ENCODE measurements at regions not wholly inside any gene's neighbourhood (a gene's known extent, or its start where the extent isn't known, plus 50 kb on each side); places are given as distances from the start of the nearest gene placed in this dataset.

DNA sequence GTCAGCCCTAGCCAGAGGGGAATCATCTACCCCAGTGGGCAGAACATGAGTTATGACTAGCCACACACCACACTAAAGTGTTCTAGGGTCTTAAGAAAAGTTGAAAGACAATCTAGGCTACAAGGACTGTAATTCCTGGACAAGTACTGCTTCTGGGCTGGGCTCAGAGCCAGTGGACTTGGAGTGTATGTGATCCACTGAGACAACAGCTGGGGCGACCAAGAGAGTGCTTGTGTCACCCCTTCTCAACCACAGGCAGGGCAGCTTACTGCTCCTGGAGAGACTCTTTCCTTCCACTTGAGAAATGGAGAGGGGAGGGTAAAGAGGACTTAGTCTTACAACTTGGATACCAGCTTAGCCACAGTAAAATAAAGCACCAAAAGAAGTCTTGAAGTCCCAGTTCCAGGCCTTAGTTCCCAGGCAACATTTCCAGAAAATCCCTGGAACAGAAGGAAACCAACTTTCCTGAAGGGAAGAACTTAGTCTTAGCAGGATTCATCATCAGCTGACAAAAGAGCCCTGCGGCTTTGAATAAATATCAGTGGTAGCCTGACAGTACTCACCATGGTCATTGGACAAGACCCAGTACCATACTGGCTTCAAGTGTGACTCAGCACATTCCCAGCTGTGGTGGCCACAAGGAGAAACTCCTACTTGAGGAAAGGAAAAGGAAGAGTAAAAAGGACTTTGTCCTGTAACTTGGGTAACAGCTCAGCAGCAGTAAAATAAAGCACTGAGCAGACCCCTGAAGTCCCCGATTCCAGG lies 355.1 kb upstream of the ADGRB3 start:
- DNase-seq (ENCODE audit: insufficient read length, low spot score) = no peak

DNA sequence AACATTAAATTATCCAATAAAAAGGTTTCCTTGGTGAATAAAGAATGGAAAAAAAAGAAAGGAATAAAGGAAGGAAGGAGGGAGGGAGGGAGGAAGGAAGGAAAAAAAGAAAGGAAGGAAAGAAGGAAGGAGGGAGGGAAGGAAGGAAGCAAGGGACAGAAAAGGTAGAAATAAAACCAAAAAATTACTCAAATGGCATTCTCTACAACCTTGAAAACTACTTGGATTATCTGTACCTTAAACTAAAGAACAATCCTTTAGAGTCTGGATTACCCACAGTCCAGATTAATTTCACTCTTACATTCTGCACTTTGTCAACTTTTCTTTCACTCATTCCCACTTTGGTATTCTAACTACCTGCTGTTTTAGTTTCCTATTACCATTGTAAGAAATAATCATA lies 361.8 kb upstream of the ADGRB3 start:
- TF ChIP-seq PAX5 (IDR thresholded peaks at IDR 0.05; ENCODE audit: insufficient read depth, low read length, severe bottlenecking) = no peak
- no peak for TF ChIP-seq SPI1 (IDR thresholded peaks at IDR 0.05; ENCODE audit: low read depth, low read length)
- TF ChIP-seq POLR2AphosphoS5 (IDR thresholded peaks at IDR 0.05; ENCODE audit: low read depth, low read length) = no peak
- no peak for TF ChIP-seq POLR2A (IDR thresholded peaks at IDR 0.05; ENCODE audit: low read depth, low read length)
- no peak for TF ChIP-seq TAF1 (IDR thresholded peaks at IDR 0.05; ENCODE audit: low read depth, low read length)
- no peak for TF ChIP-seq POU2F2 (IDR thresholded peaks at IDR 0.05; ENCODE audit: low read depth, low read length)
- DNase-seq (ENCODE audit: insufficient read length, low spot score) = no peak
- no peak for FAIRE-seq

More for the DNA sequence above, 355.1 kb upstream of the ADGRB3 start:
- TF ChIP-seq POLR2A (IDR thresholded peaks at IDR 0.05; ENCODE audit: low read depth, low read length) (no peak), TAF1 (IDR thresholded peaks at IDR 0.05; ENCODE audit: low read depth, low read length) (no peak), PAX5 (IDR thresholded peaks at IDR 0.05; ENCODE audit: insufficient read depth, low read length, severe bottlenecking) (no peak), SPI1 (IDR thresholded peaks at IDR 0.05; ENCODE audit: low read depth, low read length) (no peak), POU2F2 (IDR thresholded peaks at IDR 0.05; ENCODE audit: low read depth, low read length) (no peak), POLR2AphosphoS5 (IDR thresholded peaks at IDR 0.05; ENCODE audit: low read depth, low read length) (no peak)
- no peak for FAIRE-seq

- no peak for TF ChIP-seq PAX5 (IDR thresholded peaks at IDR 0.05; ENCODE audit: insufficient read depth, low read length, severe bottlenecking)
- TF ChIP-seq POU2F2 (IDR thresholded peaks at IDR 0.05; ENCODE audit: low read depth, low read length) = no peak
- FAIRE-seq (no peak), DNase-seq (ENCODE audit: insufficient read length, low spot score) (no peak)
Observed at GRCh38 chr6:68256391-68256790, 378.7 kb upstream of the ADGRB3 start.

- TF ChIP-seq SPI1 (IDR thresholded peaks at IDR 0.05; ENCODE audit: low read depth, low read length) = peak; percentile 91
- no peak for TF ChIP-seq POLR2AphosphoS5 (IDR thresholded peaks at IDR 0.05; ENCODE audit: low read depth, low read length)
- no peak for TF ChIP-seq POU2F2 (IDR thresholded peaks at IDR 0.05; ENCODE audit: low read depth, low read length)
- TF ChIP-seq TAF1 (IDR thresholded peaks at IDR 0.05; ENCODE audit: low read depth, low read length) = no peak
- no peak for TF ChIP-seq PAX5 (IDR thresholded peaks at IDR 0.05; ENCODE audit: insufficient read depth, low read length, severe bottlenecking)
- no peak for TF ChIP-seq POLR2A (IDR thresholded peaks at IDR 0.05; ENCODE audit: low read depth, low read length)
- no peak for FAIRE-seq
- peak; percentile 1 for DNase-seq (ENCODE audit: insufficient read length, low spot score)
Observed at GRCh38 chr6:68252632-68253031, 382.4 kb upstream of the ADGRB3 start.

DNA sequence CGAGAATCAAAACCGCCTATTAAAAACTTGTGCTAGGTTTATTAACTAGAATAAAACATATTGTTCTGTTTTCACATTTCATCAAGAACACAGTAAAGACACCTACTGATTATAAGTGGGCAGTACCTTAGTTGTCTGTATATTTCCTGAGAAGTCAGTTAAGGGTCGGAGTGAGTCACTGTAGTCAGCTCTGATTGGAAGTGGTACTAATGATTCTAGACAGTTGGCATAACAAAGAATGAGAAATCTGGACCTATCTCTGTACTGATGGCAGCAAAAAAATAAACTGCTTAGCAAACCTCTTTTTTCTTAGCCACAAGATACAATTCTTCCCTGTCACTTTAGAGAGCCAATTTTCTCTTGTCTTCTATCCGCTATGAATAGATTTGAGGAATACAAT lies 387.3 kb upstream of the ADGRB3 start:
- DNase-seq (ENCODE audit: insufficient read length, low spot score) (no peak), FAIRE-seq (no peak)
- TF ChIP-seq TAF1 (IDR thresholded peaks at IDR 0.05; ENCODE audit: low read depth, low read length) (no peak), PAX5 (IDR thresholded peaks at IDR 0.05; ENCODE audit: insufficient read depth, low read length, severe bottlenecking) (no peak), POLR2A (IDR thresholded peaks at IDR 0.05; ENCODE audit: low read depth, low read length) (no peak), POLR2AphosphoS5 (IDR thresholded peaks at IDR 0.05; ENCODE audit: low read depth, low read length) (no peak), SPI1 (IDR thresholded peaks at IDR 0.05; ENCODE audit: low read depth, low read length) (no peak)

- FAIRE-seq = no peak
- TF ChIP-seq TAF1 (IDR thresholded peaks at IDR 0.05; ENCODE audit: low read depth, low read length) (no peak), POLR2AphosphoS5 (IDR thresholded peaks at IDR 0.05; ENCODE audit: low read depth, low read length) (no peak), SPI1 (IDR thresholded peaks at IDR 0.05; ENCODE audit: low read depth, low read length) (no peak), POU2F2 (IDR thresholded peaks at IDR 0.05; ENCODE audit: low read depth, low read length) (no peak), POLR2A (IDR thresholded peaks at IDR 0.05; ENCODE audit: low read depth, low read length) (no peak), PAX5 (IDR thresholded peaks at IDR 0.05; ENCODE audit: insufficient read depth, low read length, severe bottlenecking) (no peak)
- DNase-seq (ENCODE audit: insufficient read length, low spot score) = no peak
Observed at GRCh38 chr6:68240726-68241125, 394.4 kb upstream of the ADGRB3 start.

DNA sequence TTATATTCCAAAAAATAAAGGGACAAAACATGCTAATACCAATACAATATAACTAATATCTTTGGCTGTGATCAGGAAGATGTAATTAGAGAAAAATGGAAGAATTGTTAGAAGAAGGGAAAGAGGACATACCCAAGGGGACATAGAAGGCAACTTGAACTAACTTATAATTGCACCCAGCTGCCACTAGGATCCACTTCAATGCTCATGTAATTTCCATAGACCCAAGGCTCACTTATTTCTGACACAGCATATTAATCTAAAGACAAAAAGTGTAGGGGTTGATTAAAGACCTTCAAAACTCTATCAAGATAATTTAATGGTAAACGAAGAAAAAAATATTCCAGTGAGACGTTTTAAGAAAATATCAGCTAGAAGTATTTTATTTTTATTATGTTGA lies 396.0 kb upstream of the ADGRB3 start:
- no peak for DNase-seq (ENCODE audit: insufficient read length, low spot score)
- no peak for FAIRE-seq
- TF ChIP-seq POLR2AphosphoS5 (IDR thresholded peaks at IDR 0.05; ENCODE audit: low read depth, low read length) (no peak), POU2F2 (IDR thresholded peaks at IDR 0.05; ENCODE audit: low read depth, low read length) (no peak), TAF1 (IDR thresholded peaks at IDR 0.05; ENCODE audit: low read depth, low read length) (no peak), POLR2A (IDR thresholded peaks at IDR 0.05; ENCODE audit: low read depth, low read length) (no peak), PAX5 (IDR thresholded peaks at IDR 0.05; ENCODE audit: insufficient read depth, low read length, severe bottlenecking) (no peak), SPI1 (IDR thresholded peaks at IDR 0.05; ENCODE audit: low read depth, low read length) (no peak)

DNA sequence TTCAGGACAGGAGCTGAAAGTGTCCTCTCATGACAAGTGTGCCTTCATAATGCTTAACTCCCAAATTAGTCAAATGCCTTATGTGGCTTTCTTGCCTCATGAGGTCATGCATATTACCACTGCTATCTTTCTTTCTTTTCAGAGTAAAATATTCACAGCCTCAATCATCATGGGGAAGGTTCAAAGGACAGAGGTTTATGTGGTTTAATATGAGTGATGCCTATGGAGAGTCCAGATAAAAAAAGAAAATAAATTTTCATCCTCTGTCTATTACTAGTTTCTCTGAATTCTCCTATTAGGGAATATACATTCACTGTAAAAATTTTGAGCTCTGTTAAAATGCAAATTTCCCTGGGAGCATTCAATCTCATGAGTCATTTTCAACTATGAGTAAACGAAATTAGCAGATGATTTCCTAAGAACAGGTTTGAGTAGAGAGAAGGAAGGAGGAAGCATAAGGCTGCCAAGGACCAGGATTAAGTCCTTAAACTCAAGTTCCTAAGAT lies 396.9 kb upstream of the ADGRB3 start:
- FAIRE-seq (no peak), DNase-seq (ENCODE audit: insufficient read length, low spot score) (no peak)
- no peak for TF ChIP-seq PAX5 (IDR thresholded peaks at IDR 0.05; ENCODE audit: insufficient read depth, low read length, severe bottlenecking)
- TF ChIP-seq SPI1 (IDR thresholded peaks at IDR 0.05; ENCODE audit: low read depth, low read length) = no peak
- no peak for TF ChIP-seq POLR2AphosphoS5 (IDR thresholded peaks at IDR 0.05; ENCODE audit: low read depth, low read length)
- TF ChIP-seq POLR2A (IDR thresholded peaks at IDR 0.05; ENCODE audit: low read depth, low read length) = no peak
- TF ChIP-seq POU2F2 (IDR thresholded peaks at IDR 0.05; ENCODE audit: low read depth, low read length) = no peak

DNA sequence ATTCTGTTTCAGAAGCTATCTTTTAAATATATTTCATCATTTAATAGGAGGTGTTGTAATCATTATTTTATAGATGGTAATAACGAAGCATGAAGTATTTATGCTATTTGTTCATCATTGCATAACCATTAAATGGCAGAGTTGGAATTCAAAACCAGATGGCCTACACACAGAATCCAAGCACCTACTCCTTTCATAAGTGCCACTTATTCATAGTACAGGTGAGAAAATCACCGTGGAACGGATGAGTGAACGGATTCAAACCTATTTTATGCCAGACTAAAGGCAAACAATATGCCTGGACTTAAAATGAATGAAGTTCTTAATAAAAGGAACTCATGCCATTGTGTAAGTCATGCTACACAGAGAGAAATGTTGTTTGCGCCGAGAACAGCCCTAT lies 397.9 kb upstream of the ADGRB3 start:
- TF ChIP-seq POLR2A (IDR thresholded peaks at IDR 0.05; ENCODE audit: low read depth, low read length) = no peak
- no peak for TF ChIP-seq POU2F2 (IDR thresholded peaks at IDR 0.05; ENCODE audit: low read depth, low read length)
- TF ChIP-seq PAX5 (IDR thresholded peaks at IDR 0.05; ENCODE audit: insufficient read depth, low read length, severe bottlenecking) = no peak
- no peak for TF ChIP-seq SPI1 (IDR thresholded peaks at IDR 0.05; ENCODE audit: low read depth, low read length)
- no peak for TF ChIP-seq TAF1 (IDR thresholded peaks at IDR 0.05; ENCODE audit: low read depth, low read length)
- TF ChIP-seq POLR2AphosphoS5 (IDR thresholded peaks at IDR 0.05; ENCODE audit: low read depth, low read length) = no peak
- DNase-seq (ENCODE audit: insufficient read length, low spot score) (no peak), FAIRE-seq (no peak)

Measured in GM12891 (cell line).